DMS114 treated with DMSO at 0.1 percent for 48 hours (cell line): ENCODE measurements at regions not wholly inside any gene's neighbourhood (a gene's known extent, or its start where the extent isn't known, plus 50 kb on each side); places are given as distances from the start of the nearest gene placed in this dataset.
"Not testable (repeated sequence)": the region's sequence is repeated elsewhere in the genome, so short reads cannot be mapped to it uniquely, and the experiment has no call there.

Source experiments
- DNase-seq: peaks from one replicate; lab custom pipeline; 2025; ENCODE audit not compliant: unreplicated experiment; lab: John Stamatoyannopoulos, UW

DNA sequence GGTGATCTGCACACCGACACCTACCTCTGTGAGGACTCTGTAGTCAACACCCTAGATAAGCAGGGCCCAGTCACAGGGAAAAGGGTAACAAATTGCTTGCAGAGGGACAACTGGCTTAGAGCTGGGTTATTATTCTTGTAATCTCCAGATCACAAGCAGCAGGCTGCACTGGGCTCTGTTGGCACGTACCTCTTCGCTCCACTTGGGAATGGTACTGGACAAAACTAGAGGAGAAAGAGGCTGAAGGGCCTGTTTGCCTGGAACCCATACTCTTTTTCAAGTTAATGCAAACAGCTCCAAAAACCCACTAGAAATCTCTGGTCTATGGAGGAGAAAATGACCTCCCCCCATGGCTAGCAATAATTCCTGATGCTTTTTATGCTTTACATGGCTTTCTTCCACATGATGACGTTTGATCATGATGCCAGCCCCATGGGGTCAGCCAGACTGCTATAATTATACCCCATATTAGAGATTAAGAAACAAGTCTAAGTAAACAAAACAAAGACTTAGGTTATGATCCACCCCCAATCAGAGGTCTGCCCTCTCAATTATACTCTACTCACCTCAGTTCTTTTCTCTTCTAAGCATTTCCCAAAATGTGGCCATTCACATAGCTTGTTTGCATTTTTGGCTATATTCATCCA, 190.0 kb downstream of the UNC5CL start:
- DNase-seq: no peak

DNA sequence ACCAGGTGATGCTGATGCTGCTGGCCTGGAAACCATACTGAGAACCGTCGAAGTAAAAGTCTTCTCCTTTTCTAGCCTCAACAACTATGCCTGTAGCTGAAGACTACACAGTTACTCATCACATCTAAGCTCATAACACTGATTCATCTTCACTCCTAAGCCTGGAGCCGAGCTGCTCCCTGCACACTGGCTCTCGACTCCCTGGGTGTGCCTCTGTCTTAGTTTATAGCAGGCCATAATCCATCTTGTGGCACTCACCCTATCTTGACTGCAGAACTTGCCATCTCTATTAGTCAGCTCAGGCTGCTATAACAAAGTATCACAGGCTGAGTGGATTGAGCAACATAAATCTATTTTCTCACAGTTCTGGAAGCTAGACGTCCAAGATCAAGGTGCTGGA, 191.0 kb downstream of the UNC5CL start:
- DNase-seq: no peak

DNA sequence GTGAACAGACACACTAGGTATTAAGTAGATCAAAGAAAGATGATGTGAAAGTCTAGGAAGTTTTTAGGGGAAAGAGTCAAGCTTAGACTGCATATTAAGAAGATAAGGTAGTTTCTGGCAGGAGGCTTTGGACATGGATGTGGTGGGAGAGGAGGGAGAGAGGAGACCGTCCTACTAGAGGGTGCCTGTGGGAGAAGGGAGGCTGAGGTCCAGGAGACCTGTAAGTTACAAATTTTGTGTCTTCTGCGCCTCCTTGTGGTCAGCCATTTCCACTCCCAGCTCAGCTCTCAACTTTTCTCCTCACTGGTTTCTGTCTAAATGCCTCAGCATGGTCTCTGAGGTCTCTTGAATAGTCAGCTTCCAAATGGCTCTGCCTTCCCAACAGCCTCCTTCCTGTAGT, 193.5 kb downstream of the UNC5CL start:
- peak; percentile 50 for DNase-seq

DNA sequence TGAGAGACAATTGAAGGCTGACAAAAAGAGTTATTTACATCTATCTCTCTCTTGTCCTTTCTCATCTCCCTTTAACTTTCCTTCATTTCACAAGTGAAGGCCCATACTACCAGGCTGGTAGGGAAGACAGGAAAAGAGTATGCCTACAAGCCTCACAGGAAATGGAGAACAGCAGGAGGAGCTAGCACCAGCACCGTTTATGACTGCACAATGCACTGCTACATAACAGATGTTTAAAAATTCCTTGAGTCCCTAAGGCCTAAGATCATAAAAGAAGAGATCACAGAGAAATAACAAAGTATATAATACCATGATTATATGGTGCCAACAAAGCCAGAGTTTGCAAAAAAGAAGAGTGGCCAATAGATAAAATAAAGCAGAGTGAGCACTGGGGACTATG, 194.8 kb downstream of the UNC5CL start:
- no peak for DNase-seq

DNA sequence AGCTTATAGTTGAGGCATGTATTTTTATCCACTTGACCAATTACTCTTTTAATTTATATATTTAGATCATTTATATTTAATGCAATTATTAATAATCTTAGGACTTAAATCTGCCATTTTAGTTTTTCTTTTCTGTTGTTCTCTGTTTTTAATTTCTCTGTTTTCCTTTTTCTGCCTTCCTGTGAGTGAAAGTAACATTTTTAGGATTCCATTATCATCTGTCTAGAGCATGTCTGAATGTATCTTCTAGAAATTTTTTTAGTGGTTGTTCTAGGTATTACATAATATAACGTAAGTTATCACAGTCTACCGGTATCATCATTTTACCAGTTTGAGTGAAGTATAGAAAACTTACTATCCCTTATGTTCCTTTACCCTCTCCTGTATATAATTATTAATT, 197.3 kb downstream of the UNC5CL start:
- no peak for DNase-seq

DNA sequence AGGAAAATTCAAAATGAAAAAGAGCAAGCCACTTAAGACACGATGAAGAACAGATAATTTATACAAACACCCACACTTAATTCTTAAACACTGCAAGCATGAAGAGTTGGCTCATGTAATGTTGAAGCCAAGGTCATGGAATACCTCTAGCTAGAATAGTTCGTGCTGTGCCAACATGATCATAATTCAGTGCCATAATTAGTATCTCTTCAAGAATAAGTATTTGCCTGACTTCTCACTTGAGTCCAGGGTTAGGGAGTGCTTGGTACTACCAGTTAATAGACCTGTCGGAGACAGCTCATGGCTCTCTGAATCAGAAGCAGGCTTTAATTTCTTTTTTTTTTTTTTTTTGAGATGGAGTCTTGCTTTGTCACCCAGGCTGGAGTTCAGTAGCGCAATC, 206.3 kb downstream of the UNC5CL start:
- DNase-seq: no peak

DNA sequence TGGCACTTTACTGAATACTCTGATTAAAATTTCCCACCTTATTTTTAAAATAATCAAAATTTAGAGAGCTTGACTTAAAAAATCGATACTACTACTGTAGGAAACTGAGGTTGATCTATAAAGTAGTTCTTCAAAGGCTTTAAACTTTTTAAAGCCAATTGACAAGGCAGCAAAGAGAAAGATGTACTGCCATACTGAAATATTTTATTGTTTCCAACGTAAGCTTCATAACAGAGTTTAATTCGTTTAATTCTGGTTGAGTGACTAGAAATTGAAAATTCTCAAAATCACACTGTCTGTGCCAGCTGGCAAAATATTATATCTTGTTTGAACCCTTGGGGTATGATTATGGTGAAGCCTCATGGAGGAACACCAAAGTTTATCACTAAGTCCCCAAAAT, 207.6 kb downstream of the UNC5CL start:
- no peak for DNase-seq

DNA sequence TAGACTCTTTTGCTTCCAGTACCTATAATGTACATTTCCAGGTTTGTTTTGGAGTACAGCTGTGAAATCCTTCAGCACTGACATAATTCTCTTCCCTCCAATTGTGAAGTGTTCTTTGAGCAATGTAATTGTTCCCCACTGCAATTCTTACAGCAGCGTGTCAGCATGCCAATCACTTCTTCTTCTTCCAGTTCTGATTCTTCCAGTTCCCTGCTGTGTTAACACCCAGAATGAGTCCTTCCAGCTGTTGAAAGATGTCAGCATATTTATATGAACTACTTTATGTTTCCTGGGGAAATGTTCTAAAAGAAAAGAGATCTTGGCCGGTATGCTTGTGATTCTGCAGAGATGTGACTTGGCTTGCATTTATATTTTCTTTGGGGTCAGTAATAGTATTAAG, 213.9 kb downstream of the UNC5CL start:
- no peak for DNase-seq

DNA sequence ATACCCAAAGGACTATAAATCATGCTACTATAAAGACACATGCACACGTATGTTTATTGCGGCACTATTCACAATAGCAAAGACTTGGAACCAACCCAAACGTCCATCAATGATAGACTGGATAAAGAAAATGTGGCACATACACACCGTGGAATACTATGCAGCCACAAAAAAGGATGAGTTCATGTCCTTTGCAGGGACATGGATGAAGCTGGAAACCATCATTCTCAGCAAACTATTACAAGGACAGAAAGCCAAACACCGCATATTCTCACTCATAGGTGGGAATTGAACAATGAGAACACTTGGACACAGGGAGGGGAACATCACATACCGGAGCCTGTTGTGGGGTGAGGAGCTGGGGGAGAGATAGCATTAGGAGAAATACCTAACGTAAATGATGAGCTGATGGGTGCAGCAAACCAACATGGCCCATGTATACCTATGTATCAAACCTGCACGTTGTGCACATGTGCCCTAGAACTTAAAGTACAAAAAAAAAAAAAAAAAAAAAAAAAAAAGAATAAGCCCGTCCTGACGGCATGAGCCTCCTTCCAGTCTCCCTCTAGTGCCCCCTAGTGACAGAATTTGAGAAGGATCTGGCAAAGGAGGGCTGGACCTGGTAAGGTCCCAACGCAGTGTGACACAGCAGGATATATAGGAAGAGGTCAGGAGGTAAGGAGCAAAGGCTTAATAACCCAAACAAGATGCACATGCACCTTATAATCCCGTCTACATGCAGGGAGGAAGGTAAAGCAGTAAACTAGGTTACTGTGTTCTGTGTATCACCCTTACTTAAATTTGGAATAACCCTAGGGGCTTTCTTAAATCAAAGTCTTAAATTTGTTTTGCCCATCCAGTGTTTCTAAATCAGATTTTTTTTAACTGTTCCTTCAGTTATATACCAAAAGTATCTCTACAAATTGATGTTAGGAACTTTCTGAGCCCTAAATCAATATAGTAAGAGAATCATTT, 214.8 kb downstream of the UNC5CL start:
- not testable (repeated sequence) for DNase-seq

DNA sequence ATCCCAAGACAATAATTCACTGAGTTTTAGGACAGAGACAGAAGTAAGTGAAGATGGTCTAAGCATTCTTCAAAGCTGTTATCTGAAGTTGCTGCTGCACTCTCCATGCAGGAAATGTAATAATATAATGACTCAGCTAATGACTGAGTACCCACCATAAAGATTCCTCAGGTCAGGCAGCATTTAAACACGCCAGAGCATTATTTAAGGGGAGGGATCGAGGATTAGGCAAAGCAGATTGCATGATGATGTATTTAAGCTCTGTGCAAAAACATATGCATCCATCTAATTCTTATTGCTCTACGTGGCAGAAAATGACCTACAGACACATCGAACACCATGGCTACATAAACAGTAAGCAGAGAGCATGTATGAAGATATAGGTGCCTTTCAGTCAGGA, 216.4 kb downstream of the UNC5CL start:
- DNase-seq: no peak

DNA sequence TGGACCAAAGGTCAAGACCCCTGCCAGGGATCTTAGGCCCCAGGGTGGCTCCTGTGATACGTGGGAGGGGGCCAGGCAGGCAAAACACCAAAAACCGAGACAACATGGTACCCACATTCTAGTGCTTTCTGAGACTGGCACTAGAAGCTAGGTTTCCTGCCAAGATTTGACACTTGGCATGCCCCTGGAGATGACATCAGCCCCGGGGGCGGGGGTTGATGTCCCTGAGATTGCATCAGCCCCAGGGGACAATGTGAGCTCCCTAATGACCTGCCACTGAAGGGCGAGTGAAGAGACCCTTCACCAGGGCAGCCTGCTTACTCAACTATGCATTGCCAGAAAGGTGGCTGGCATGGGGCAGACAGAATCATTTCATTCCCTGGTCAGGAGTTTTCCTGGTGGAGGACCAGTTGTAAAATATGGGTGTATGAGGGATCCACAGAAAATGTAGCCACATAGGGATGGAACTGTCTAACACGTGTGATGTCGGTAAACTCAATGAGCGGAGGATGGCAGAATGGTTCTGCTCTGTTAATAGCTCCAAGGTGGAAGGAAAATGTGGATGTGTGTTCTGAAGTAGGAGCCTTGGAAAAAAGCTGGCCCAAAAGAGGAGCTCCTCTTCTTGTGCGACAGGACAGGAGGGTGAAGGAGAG, 219.7 kb downstream of the UNC5CL start:
- no peak for DNase-seq

DNA sequence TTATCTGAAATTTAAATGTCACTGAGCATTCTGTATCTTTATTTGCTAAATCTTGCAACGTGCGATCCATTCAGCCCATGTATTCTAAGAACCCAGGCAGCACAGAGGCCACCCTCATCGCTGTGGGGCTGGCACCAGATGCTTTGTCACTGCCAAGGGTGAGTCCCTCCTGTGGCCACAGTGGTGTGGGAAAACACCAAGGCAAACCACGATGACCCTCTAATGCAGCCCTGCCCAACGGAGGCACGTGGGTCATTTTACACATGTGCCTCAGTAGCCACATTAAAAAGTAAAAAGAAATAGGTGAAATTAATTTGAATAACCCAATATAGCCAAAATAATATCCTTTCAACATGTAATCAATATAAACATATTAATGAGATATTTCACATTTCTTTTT, 221.7 kb downstream of the UNC5CL start:
- no peak for DNase-seq

DNA sequence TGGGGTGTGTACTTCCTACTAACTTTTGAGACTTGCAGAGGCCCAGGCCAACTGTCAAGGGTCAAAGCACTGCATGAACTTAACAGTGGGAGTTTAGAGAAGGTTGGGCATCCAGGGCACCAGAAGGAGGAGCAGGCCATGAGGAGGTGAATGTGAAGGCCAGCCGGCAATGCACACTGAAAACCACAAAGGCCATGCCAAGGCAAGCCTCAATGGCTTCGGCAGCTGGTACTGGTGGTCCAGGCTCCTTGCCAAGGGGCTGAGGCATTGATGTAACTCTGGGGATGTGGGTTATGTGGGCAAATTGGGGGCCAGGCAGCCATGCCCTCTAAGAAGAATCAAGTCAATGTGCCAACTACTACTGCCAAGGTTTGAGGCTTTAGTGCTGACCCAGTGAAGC, 222.4 kb downstream of the UNC5CL start:
- no peak for DNase-seq

DNA sequence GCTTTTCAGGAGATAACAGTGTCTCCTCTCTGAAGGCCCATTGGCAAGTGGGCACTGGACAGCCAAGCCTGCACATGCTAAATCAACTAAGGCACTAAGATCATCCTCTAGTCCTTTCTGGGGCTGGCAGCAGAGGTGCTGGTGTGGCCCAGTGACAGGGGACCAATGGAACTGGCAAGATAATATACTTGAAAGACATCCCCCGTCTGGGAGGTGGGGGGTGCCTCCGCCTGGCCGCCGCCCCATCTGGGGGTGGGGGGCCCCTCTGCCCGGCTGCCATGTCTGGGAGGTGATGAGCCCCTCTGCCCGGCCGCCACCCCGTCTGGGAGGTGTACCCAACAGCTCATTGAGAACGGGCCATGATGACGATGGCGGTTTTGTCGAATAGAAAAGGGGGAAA, 223.3 kb downstream of the UNC5CL start:
- DNase-seq: no peak

DNA sequence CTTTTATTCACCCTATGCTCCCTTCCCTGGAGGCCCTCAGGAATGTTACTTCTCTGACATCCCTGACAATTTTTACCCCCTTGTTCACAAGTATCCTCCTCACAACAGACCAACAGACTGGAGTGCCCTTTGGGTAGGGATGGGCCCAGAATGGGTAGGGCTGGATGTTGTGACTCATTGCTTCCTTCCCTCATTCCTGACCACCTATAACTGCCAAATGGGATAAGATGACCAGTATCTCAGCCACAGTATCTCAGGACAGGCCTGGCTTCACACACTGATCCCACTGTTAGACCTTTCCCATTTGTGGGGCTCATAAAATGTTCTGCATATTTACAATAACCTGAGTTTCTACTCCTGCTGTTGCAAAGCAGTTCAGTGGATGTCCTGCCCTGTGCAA, 223.0 kb upstream of the LRFN2 start:
- no peak for DNase-seq

DNA sequence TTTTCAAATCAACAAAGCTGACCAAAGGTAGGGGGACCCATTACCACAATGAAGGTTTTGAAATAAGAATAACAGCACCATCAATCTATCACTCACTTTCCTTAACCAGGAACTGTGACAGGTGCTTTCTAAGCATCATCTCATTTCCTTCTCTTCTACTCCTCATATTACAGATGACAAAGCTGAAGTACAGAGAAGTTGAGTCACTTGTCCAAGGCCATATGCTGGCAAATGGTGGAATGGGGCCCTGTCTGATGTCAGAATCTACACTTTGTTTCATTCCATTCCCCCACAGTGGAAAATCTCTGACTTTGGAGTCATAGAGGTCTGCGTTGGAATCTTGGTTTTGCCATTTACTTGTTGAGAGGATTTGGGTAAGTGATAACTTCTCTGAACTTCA, 222.5 kb upstream of the LRFN2 start:
- no peak for DNase-seq

DNA sequence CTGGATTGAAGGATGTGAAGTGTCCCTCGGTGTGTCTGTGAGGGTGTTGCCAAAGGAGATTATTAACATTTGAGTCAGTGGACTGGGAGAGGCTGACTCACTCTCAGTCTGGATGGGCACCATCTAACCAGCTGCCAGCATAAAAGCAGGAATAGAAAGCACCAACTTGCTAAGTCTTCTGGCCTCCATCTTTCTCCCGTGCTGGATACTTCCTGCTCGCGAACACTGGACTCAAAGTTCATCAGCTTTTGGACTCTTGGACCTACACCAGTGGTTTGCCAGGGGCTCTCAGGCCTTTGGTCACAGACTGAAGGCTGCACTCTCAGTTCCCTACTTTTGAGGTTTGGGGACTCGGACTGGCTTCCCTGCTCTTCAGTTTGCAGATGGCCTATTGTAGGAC, 220.3 kb upstream of the LRFN2 start:
- no peak for DNase-seq

DNA sequence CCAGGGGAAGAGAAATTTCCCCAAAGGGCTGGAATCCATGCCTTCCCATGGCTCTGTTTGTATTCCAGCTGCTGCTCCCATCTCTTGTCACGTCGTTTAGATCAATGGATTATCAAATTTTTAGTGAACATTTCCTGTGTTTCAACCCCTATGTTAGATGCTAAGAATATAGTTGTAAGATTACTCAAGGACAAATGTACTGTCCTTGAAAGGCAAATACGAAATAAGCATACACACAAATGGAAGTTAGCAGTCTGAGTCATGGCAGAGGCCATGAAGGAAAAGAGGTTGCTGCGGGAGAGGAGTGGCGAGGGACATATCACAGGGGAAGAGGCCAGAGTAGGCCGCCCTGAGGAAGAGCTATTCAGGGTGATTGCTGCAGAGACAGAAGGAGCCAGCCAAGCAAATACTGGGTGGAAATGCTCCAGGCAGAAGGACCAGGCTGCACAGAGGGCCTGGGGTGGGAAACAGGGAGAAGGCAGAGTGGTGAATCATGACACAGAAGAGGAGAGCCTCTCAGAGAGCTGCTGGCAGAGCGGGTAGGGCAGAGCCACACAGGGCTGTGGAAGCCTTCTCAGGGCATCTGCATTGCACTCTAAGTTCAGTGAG, 219.2 kb upstream of the LRFN2 start:
- DNase-seq: no peak

DNA sequence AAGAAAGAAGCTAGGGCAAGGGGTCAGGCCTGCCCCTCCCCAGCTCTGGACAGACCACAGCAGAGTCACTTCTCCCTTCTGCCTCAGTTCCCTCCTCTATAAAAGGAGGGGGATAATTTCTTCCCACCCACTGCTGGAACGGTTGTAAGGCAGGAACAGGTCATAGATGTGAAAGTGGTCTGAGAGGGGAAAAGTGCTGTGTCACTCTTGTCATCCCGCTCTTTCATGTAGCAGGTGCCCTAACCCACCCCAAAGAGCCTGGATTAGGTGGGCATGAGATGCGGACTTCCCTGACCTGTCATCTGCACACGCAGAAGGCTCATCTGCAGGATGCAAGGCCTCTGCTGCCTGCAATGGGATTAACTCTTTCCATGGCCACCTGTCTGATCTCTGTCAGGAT, 218.2 kb upstream of the LRFN2 start:
- no peak for DNase-seq

DNA sequence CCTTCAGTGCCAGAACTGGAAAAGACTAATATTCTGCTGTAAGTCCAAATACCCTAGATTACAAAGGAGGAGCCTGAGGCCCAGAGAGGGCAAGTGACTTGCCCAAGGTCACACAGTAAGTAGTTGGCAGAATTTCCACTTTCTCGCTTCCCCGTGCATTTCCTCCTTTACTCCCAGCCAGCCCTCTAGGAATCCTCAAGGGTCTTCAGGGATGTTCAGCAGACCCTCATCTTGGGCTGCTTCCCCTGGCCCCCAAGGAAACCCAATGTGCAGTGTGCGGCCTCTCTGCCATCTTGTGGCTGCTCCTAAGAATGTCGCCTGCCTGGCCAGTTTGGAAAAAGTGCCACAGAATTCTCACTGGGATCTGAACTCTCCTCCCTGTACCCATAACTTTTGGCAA, 217.7 kb upstream of the LRFN2 start:
- DNase-seq: no peak

DNA sequence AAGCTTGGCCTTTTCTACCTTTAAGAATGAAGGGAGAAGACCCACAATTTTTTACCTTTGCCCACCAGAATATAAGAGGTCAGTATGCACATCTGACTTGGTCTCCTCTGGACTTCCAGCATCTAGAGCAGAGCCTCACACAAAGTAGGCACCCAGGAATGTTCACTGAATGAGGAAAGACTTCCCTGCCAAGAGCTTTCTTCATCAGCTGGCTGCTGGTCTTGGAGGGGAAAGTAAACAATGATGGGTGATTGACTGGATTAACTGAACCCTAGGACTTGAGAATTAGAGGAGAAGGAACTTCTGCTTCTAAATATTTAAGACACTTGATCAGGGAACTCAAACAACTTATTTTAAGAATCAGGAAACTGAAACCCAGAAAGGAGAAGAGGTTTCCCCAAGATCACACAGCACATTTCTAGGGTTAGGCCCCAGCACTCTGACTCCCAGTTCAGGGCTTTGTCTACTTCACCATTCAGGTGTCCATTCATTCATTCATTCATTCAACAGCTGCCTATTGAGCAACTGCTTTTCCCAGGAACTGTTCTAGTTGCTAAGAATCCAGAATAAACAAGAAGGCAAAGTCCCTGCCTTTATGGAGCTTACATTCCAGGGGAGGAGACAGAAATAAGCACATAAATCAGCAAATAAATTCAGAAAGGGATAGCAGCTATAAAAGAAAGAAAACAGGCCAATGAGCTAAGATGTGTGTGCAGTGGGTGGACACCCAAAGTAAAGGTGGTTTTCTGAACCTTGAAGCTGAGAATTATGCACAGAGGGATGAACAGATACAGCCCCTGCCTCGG, 216.9 kb upstream of the LRFN2 start:
- DNase-seq: no peak
